PC-9 (cell line): ENCODE measurements at regions not wholly inside any gene's neighbourhood (a gene's known extent, or its start where the extent isn't known, plus 50 kb on each side); places are given as distances from the start of the nearest gene placed in this dataset.

Source experiments
- BruUV-seq: library from RNA; stranded (reverse); fragments of 400-500 nt; replicated peaks from 2 replicates; lab custom pipeline; 2021; lab: Mats Ljungman, UMichigan
- CTCF ChIA-PET: fragments of 300-600 bp; sonication (Branson Sonifier 250); formaldehyde crosslinking; loops from one replicate; lab custom pipeline; 2022; ENCODE audit warnings: antibody characterized with exemption; lab: Charles Lee
- POLR2A ChIA-PET: fragments of 300-600 bp; sonication (Branson Sonifier 250); formaldehyde crosslinking; loops from one replicate; lab custom pipeline; 2022; ENCODE audit warnings: antibody characterized with exemption; ENCODE audit not compliant: unreplicated experiment; lab: Charles Lee
- DNase-seq, 2 experiments: peaks; one replicate each; pipeline versions ENCODE4 v3.0.0 to v3.0.0-alpha.2; 2015 to 2022; ENCODE audit warnings: mixed read lengths in 1 of 2
- H2AFZ ChIP-seq: fragments of 200-600 bp; sonication (generic); 2 replicates; pipeline ENCODE4 v1.8.1; 2017; ENCODE audit warnings: antibody characterized with exemption
- H3F3A ChIP-seq: fragments of 200-600 bp; sonication (generic); 2 replicates; pipeline ENCODE4 v1.8.1; 2017; ENCODE audit warnings: antibody characterized with exemption, mild to moderate bottlenecking, low read depth; ENCODE audit not compliant: insufficient read depth
- H3K27ac ChIP-seq: fragments of 200-600 bp; sonication (generic); 2 replicates; pipeline ENCODE4 v1.6.1; 2016; ENCODE audit warnings: mixed run types
- H3K27me3 ChIP-seq: fragments of 200-600 bp; sonication (generic); 2 replicates; pipeline ENCODE4 v1.6.1; 2016; ENCODE audit warnings: low read depth, mixed run types; ENCODE audit not compliant: insufficient read depth
- H3K36me3 ChIP-seq: fragments of 200-600 bp; sonication (generic); 2 replicates; pipeline ENCODE4 v1.6.1; 2016; ENCODE audit warnings: low read depth, mixed run types
- H3K4me1 ChIP-seq: fragments of 200-600 bp; sonication (generic); replicated peaks from 2 replicates; pipeline ENCODE4 v1.6.1; 2016; ENCODE audit warnings: mixed run types; ENCODE audit not compliant: insufficient read depth
- H3K4me2 ChIP-seq: fragments of 200-600 bp; sonication (generic); 2 replicates; pipeline ENCODE4 v1.6.1; 2017; ENCODE audit warnings: mixed run types
- H3K4me3 ChIP-seq: fragments of 200-600 bp; sonication (generic); 2 replicates; pipeline ENCODE4 v1.6.1; 2016; ENCODE audit warnings: mixed run types
- H3K79me2 ChIP-seq: fragments of 200-600 bp; sonication (generic); 2 replicates; pipeline ENCODE4 v1.6.1; 2017; ENCODE audit warnings: low read depth, mixed run types
- H3K9me2 ChIP-seq: fragments of 200-600 bp; sonication (generic); 2 replicates; pipeline ENCODE4 v1.8.1; 2017; ENCODE audit warnings: mild to moderate bottlenecking; ENCODE audit not compliant: insufficient read depth
- H3K9me3 ChIP-seq: fragments of 200-600 bp; sonication (generic); 2 replicates; pipeline ENCODE4 v1.8.1; 2016; ENCODE audit warnings: low read depth; ENCODE audit not compliant: insufficient read depth
- H4K20me1 ChIP-seq: fragments of 200-600 bp; sonication (generic); 2 replicates; pipeline ENCODE4 v1.8.1; 2017; ENCODE audit not compliant: insufficient read depth
- EZH2 ChIP-seq: fragments of 200-600 bp; sonication (generic); IDR thresholded peaks from 2 replicates; pipeline ENCODE4 v1.8.0; 2017; ENCODE audit warnings: antibody characterized with exemption, low read depth
- intact Hi-C: fragments of 100-400 bp; cut with micrococcal nuclease; formaldehyde crosslinking; loops from one replicate; pipeline ENCODE4 v1.10.0; 2022; ENCODE audit not compliant: unreplicated experiment
- TF ChIP-seq, protein P1 (sequence below): fragments of 200-600 bp; sonication (generic); conservative IDR thresholded peaks from 2 replicates; pipeline ENCODE4 v1.6.1; 2017; ENCODE audit warnings: mixed run types, antibody characterized with exemption, mild to moderate bottlenecking, moderate library complexity

- no peak overlapping the region for H3K4me2 ChIP-seq
- no peak overlapping the region for H2AFZ ChIP-seq
- BruUV-seq, result no TSS peak
- no peaks in the 10 kb centered on the region for H4K20me1 ChIP-seq
- ChIA-PET CTCF (no interaction called here), POLR2A (no interaction called here)
- DNase-seq, result no peak
- H3F3A ChIP-seq, result no peaks in the 10 kb centered on the region
- H3K9me3 ChIP-seq, result no peaks in the 10 kb centered on the region
- no peaks in the 10 kb centered on the region for H3K36me3 ChIP-seq
- TF ChIP-seq, protein P1, sequence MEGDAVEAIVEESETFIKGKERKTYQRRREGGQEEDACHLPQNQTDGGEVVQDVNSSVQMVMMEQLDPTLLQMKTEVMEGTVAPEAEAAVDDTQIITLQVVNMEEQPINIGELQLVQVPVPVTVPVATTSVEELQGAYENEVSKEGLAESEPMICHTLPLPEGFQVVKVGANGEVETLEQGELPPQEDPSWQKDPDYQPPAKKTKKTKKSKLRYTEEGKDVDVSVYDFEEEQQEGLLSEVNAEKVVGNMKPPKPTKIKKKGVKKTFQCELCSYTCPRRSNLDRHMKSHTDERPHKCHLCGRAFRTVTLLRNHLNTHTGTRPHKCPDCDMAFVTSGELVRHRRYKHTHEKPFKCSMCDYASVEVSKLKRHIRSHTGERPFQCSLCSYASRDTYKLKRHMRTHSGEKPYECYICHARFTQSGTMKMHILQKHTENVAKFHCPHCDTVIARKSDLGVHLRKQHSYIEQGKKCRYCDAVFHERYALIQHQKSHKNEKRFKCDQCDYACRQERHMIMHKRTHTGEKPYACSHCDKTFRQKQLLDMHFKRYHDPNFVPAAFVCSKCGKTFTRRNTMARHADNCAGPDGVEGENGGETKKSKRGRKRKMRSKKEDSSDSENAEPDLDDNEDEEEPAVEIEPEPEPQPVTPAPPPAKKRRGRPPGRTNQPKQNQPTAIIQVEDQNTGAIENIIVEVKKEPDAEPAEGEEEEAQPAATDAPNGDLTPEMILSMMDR, result no peak
- TF ChIP-seq EZH2, result no peak
- H3K9me2 ChIP-seq, result no peaks in the 10 kb centered on the region
- intact Hi-C loops, result no loop called here
- no peaks in the 10 kb centered on the region for H3K4me1 ChIP-seq
- no peaks in the 10 kb centered on the region for H3K27me3 ChIP-seq
- no peak overlapping the region for H3K4me3 ChIP-seq
- no peak overlapping the region for H3K27ac ChIP-seq
- H3K79me2 ChIP-seq, result no peaks in the 10 kb centered on the region
Measured at GRCh38 chr6:71745525-71745924, 140.8 kb upstream of the RIMS1 start.

DNA sequence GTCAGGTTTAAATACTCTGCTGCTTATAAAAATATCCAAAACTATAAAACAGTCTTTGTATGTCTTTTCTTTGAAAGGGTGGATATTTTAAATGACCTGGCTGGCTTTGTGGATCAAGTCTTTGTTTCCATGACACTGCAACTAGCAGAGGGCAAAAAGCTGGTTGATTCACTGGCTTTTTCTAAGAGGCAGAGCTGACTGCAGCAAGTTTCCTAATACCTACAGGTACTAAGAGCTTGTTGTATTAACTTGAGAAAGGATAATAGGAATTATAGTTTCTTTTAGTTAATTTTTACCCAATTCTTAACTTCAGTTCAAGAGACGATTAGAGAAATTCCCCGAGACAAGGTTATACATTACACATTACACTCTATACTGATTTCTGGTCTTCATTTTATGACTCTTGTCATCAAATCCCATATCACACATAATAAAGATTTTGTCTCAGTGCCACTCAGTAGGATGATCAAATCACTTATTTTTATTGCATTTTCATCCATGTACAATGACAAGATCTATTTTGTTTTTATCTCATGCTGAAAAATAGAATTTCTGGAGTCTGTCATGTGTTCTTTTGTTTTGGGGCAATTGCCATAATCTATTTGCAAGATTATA is 120.1 kb upstream of the RIMS1 start:
- Histone ChIP-seq H3K4me2 (no peak overlapping the region), H3K27me3 (no peaks in the 10 kb centered on the region), H3K4me3 (no peak overlapping the region), H3K79me2 (no peaks in the 10 kb centered on the region), H3K9me2 (no peaks in the 10 kb centered on the region), H4K20me1 (no peaks in the 10 kb centered on the region), H3K9me3 (no peaks in the 10 kb centered on the region), H3F3A (no peaks in the 10 kb centered on the region), H3K4me1 (no peaks in the 10 kb centered on the region), H3K36me3 (no peaks in the 10 kb centered on the region), H3K27ac (no peak overlapping the region), H2AFZ (no peak overlapping the region)
- no TSS peak for BruUV-seq
- ChIA-PET CTCF (no interaction called here), POLR2A (no interaction called here)
- intact Hi-C loops, result no loop called here
- TF ChIP-seq, protein P1, result no peak
- no peak for TF ChIP-seq EZH2
- no peak for DNase-seq

GRCh38 chr6:71766796-71767195 is 119.6 kb upstream of the RIMS1 start:
- no peaks in the 10 kb centered on the region for H4K20me1 ChIP-seq
- no peak overlapping the region for H2AFZ ChIP-seq
- no peaks in the 10 kb centered on the region for H3K9me2 ChIP-seq
- H3K27me3 ChIP-seq, result no peaks in the 10 kb centered on the region
- H3K27ac ChIP-seq, result no peak overlapping the region
- no peaks in the 10 kb centered on the region for H3K79me2 ChIP-seq
- H3K4me3 ChIP-seq, result no peak overlapping the region
- ChIA-PET CTCF (no interaction called here), POLR2A (no interaction called here)
- TF ChIP-seq, protein P1, result no peak
- TF ChIP-seq EZH2, result no peak
- H3K36me3 ChIP-seq, result no peaks in the 10 kb centered on the region
- no peaks in the 10 kb centered on the region for H3K9me3 ChIP-seq
- no peaks in the 10 kb centered on the region for H3K4me1 ChIP-seq
- intact Hi-C loops, result no loop called here
- H3K4me2 ChIP-seq, result no peak overlapping the region
- H3F3A ChIP-seq, result no peaks in the 10 kb centered on the region
- BruUV-seq, result no TSS peak
- DNase-seq, result no peak
